ENCODE measurements at regions not wholly inside any gene's neighbourhood (a gene's known extent, or its start where the extent isn't known, plus 50 kb on each side); places are given as distances from the start of the nearest gene placed in this dataset.

DNA sequence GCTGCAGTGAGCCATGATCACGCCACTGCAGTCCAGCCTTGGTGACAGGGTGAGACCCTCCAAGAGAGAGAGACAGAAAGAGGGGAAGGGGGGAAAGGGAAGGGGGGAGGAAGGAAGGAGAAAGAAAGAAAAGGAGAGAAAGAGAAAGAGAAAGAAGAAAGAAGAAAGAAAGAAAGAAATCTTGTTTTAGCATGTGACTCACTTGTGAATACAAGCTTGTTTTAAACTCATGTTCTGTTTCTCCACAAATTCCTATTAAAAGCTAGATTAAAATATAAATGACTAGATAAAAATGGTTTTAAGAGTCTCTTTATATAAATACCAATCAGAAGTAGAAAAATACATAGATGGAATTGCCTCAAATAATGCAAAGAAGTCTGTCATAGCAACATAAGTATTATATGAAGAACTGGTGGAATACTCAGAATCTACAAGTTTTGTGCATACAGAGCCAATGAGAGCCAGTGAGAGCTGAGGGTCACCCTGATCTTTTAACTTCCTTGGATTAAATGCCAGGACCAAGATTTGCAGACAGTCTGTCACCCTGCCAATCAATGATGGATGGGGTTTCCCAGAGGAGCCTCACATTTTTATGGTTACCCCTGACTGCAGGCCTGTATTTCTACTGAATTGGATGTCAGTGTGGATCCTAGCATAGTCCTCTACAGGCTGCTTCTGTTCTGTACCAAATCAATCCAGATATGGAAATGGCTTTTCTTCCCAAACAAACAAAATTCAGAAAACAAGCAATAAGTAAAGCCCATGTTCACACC lies 50.8 kb upstream of the LY86 start:
- TF ChIP-seq, protein P1, sequence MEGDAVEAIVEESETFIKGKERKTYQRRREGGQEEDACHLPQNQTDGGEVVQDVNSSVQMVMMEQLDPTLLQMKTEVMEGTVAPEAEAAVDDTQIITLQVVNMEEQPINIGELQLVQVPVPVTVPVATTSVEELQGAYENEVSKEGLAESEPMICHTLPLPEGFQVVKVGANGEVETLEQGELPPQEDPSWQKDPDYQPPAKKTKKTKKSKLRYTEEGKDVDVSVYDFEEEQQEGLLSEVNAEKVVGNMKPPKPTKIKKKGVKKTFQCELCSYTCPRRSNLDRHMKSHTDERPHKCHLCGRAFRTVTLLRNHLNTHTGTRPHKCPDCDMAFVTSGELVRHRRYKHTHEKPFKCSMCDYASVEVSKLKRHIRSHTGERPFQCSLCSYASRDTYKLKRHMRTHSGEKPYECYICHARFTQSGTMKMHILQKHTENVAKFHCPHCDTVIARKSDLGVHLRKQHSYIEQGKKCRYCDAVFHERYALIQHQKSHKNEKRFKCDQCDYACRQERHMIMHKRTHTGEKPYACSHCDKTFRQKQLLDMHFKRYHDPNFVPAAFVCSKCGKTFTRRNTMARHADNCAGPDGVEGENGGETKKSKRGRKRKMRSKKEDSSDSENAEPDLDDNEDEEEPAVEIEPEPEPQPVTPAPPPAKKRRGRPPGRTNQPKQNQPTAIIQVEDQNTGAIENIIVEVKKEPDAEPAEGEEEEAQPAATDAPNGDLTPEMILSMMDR (IDR thresholded peaks at IDR 0.05), result no peak
- Histone ChIP-seq H3K27ac (peak overlapping the region in 1 of 2 donors; percentile 28), H3K4me3 (no peak overlapping the region)
- DNase-seq (ENCODE audit: low spot score), result no peak

DNA sequence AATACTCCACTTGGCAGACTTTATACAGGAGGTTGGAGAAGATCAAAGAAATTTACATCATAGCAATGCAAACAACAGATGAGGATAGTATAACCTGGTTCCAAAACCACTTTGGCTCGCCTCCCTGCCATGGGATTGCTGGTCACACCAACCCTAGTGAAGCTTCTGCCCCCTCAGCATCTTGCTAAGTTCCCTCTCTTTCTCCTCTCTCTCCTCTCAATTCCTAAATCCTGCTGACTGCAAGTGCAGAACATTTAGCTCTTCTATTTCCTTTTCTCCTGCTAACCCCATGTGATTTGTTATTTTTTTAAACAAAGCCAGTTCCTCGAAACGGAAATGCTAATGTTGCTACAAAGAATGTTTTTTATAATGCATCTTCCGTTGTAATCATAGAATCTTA lies 50.3 kb upstream of the LY86 start:
- Histone ChIP-seq H3K4me3 (no peak overlapping the region), H3K27ac (peak overlapping the region in 1 of 2 donors; percentile 28)
- TF ChIP-seq, protein P1 (IDR thresholded peaks at IDR 0.05), result no peak
- DNase-seq (ENCODE audit: low spot score), result no peak

Data from coronary artery (tissue), 2 donors.